H9 (cell line): ENCODE measurements at regions not wholly inside any gene's neighbourhood (a gene's known extent, or its start where the extent isn't known, plus 50 kb on each side); places are given as distances from the start of the nearest gene placed in this dataset.

Source experiments
- DNase-seq: peaks from one replicate; pipeline ENCODE4 v3.0.0-alpha.2; 2017
- H2AFZ ChIP-seq: one replicate; pipeline ENCODE4 v1.6.1; 2013; ENCODE audit warnings: mild to moderate bottlenecking, low read length, control low read depth, moderate library complexity
- H2AK5ac ChIP-seq: 2 replicates; pipeline ENCODE4 v1.6.1; 2013; ENCODE audit warnings: low read length, control low read depth, mixed read lengths; ENCODE audit not compliant: insufficient read length
- H2BK120ac ChIP-seq: one replicate; pipeline ENCODE4 v1.6.1; 2013; ENCODE audit warnings: low read depth, mild to moderate bottlenecking, low read length, control low read depth, inconsistent platforms; ENCODE audit not compliant: poor library complexity, severe bottlenecking
- H2BK12ac ChIP-seq: 2 replicates; pipeline ENCODE4 v1.6.1; 2013; ENCODE audit warnings: low read length, control low read depth, mixed read lengths, low read depth; ENCODE audit not compliant: insufficient read length
- H2BK15ac ChIP-seq: 2 replicates; pipeline ENCODE4 v1.6.1; 2013; ENCODE audit warnings: low read depth, low read length, control low read depth
- H2BK20ac ChIP-seq: one replicate; pipeline ENCODE4 v1.6.1; 2013; ENCODE audit warnings: low read depth, mild to moderate bottlenecking, low read length, control low read depth, inconsistent platforms; ENCODE audit not compliant: poor library complexity, severe bottlenecking
- H2BK5ac ChIP-seq: 2 replicates; pipeline ENCODE4 v1.6.1; 2013; ENCODE audit warnings: low read length, control low read depth, mixed read lengths; ENCODE audit not compliant: insufficient read length
- H3K14ac ChIP-seq: 2 replicates; pipeline ENCODE4 v1.6.1; 2013; ENCODE audit warnings: low read length, control low read depth; ENCODE audit not compliant: insufficient read depth
- H3K18ac ChIP-seq: 2 replicates; pipeline ENCODE4 v1.6.1; 2013; ENCODE audit warnings: low read depth, mild to moderate bottlenecking, mixed read lengths, low read length, control low read depth; ENCODE audit not compliant: insufficient read length
- H3K23ac ChIP-seq: 2 replicates; pipeline ENCODE4 v1.6.1; 2013; ENCODE audit warnings: low read length, control low read depth, mixed read lengths, low read depth; ENCODE audit not compliant: insufficient read length
- H3K23me2 ChIP-seq: 2 replicates; pipeline ENCODE4 v1.6.1; 2013; ENCODE audit warnings: low read depth, mild to moderate bottlenecking, mixed read lengths, low read length, control low read depth; ENCODE audit not compliant: insufficient read length, poor library complexity, severe bottlenecking
- H3K27ac ChIP-seq: 2 replicates; pipeline ENCODE4 v1.5.1; 2013; ENCODE audit warnings: low read length, control low read depth, mixed read lengths, low read depth; ENCODE audit not compliant: insufficient read length
- H3K27me3 ChIP-seq: 2 replicates; pipeline ENCODE4 v1.6.1; 2013; ENCODE audit warnings: low read length, control low read depth, inconsistent platforms; ENCODE audit not compliant: insufficient read depth
- H3K4ac ChIP-seq: 2 replicates; pipeline ENCODE4 v1.6.1; 2013; ENCODE audit warnings: low read depth, mild to moderate bottlenecking, control low read depth, inconsistent platforms, low read length, moderate library complexity
- H3K4me1 ChIP-seq: 2 replicates; pipeline ENCODE4 v1.6.1; 2013; ENCODE audit warnings: low read length, control low read depth, inconsistent platforms; ENCODE audit not compliant: insufficient read depth
- H3K4me2 ChIP-seq: 2 replicates; pipeline ENCODE4 v1.6.1; 2013; ENCODE audit warnings: low read length, control low read depth, mixed read lengths; ENCODE audit not compliant: insufficient read length, insufficient read depth
- H3K56ac ChIP-seq: 2 replicates; pipeline ENCODE4 v1.6.1; 2013; ENCODE audit warnings: low read depth, mild to moderate bottlenecking, mixed read lengths, low read length, control low read depth; ENCODE audit not compliant: insufficient read length
- H3K79me1 ChIP-seq: 2 replicates; pipeline ENCODE4 v1.6.1; 2013; ENCODE audit warnings: low read depth, mild to moderate bottlenecking, moderate library complexity, low read length, control low read depth, inconsistent platforms; ENCODE audit not compliant: insufficient read depth, poor library complexity, severe bottlenecking
- H3K79me2 ChIP-seq: 2 replicates; pipeline ENCODE4 v1.6.1; 2013; ENCODE audit warnings: low read length, control low read depth, inconsistent platforms; ENCODE audit not compliant: insufficient read depth
- H3K9ac ChIP-seq: 2 replicates; pipeline ENCODE4 v1.6.1; 2013; ENCODE audit warnings: low read length, control low read depth, mixed read lengths; ENCODE audit not compliant: insufficient read length; ENCODE audit errors: extremely low read depth
- H3K9me3 ChIP-seq: one replicate; pipeline ENCODE4 v1.6.1; 2013; ENCODE audit warnings: low read depth, low read length, inconsistent platforms; ENCODE audit not compliant: control insufficient read depth
- H3T11ph ChIP-seq: one replicate; pipeline ENCODE4 v1.6.1; 2013; ENCODE audit warnings: mild to moderate bottlenecking, low read length, control low read depth, inconsistent platforms
- H4K20me1 ChIP-seq: one replicate; pipeline ENCODE4 v1.6.1; 2013; ENCODE audit not compliant: control insufficient read depth, insufficient read length, insufficient read depth
- H4K5ac ChIP-seq: 2 replicates; pipeline ENCODE4 v1.6.1; 2013; ENCODE audit warnings: low read depth, mild to moderate bottlenecking, mixed read lengths, low read length, control low read depth; ENCODE audit not compliant: insufficient read length
- H4K8ac ChIP-seq: replicated peaks from 2 replicates; pipeline ENCODE4 v1.6.1; 2013; ENCODE audit warnings: low read length, control low read depth, mixed read lengths, low read depth; ENCODE audit not compliant: insufficient read length
- H4K91ac ChIP-seq: 2 replicates; pipeline ENCODE4 v1.6.1; 2013; ENCODE audit warnings: low read depth, mild to moderate bottlenecking, moderate library complexity, mixed read lengths, low read length, control low read depth; ENCODE audit not compliant: insufficient read length
- H3K27ac Mint-ChIP-seq, 3 experiments: 2 replicates in 2 of 3; 3 replicates in 1 of 3; pipeline ENCODE4 v1.8.0; 2020 to 2021; ENCODE audit warnings: mixed read lengths in 3 of 3, mild to moderate bottlenecking in 1 of 3, moderate library complexity in 1 of 3
- H3K27me3 Mint-ChIP-seq: 2 replicates; pipeline ENCODE4 v1.8.0; 2021; ENCODE audit warnings: low read depth, mild to moderate bottlenecking, moderate library complexity, mixed read lengths
- H3K36me3 Mint-ChIP-seq, 3 experiments: 2 replicates in 2 of 3; 3 replicates in 1 of 3; pipeline ENCODE4 v1.8.0; 2020 to 2021; ENCODE audit warnings: low read depth in 3 of 3, mixed read lengths in 3 of 3; ENCODE audit not compliant: insufficient read depth in 1 of 3
- H3K4me1 Mint-ChIP-seq, 2 experiments: 2 replicates each; pipeline ENCODE4 v1.8.0; 2020; ENCODE audit warnings: mixed read lengths in 2 of 2
- H3K4me3 Mint-ChIP-seq, 2 experiments: 2 replicates in 1 of 2; 3 replicates in 1 of 2; pipeline ENCODE4 v1.8.0; 2020 to 2021; ENCODE audit warnings: mild to moderate bottlenecking in 2 of 2, mixed read lengths in 2 of 2, moderate library complexity in 1 of 2
- H3K9me3 Mint-ChIP-seq, 2 experiments: 2 replicates in 1 of 2; 3 replicates in 1 of 2; pipeline ENCODE4 v1.8.0; 2020; ENCODE audit warnings: mild to moderate bottlenecking in 2 of 2, mixed read lengths in 2 of 2, moderate library complexity in 1 of 2
- CTCF ChIP-seq: fragments of 200-600 bp; sonication (generic); conservative IDR thresholded peaks from 3 replicates; pipeline ENCODE4 v1.8.0; 2021; ENCODE audit warnings: antibody characterized with exemption, mild to moderate bottlenecking

DNA sequence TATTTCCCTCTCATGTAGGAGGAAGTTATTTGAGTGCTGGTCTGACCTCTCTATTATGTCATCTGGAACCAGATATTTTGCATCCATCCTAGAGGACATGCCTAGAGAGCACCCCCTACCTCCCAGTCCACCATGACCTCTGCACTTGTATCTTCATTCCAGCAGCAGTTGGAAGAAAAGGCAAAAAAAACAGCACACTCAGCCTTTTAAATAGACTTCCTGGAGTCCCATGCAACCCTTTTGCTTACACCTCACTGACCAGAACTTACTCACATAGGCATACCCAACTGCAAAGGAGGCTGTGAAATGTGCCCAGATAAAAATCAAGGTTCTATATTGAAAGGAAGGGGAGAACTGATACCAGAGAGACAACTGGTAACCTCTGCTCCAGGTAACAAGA, 92.3 kb upstream of the FHIT start:
- Histone ChIP-seq H3K18ac (no peak overlapping the region), H3K4me2 (no peak overlapping the region), H2AFZ (no peak overlapping the region), H3K27ac (no peak overlapping the region), H3K23me2 (no peaks in the 10 kb centered on the region), H2AK5ac (no peak overlapping the region), H3K9ac (no peak overlapping the region), H2BK15ac (no peak overlapping the region), H3K56ac (no peak overlapping the region), H4K20me1 (no peaks in the 10 kb centered on the region), H3K23ac (no peak overlapping the region), H3K14ac (no peak overlapping the region), H3K9me3 (no peaks in the 10 kb centered on the region), H3K79me2 (no peaks in the 10 kb centered on the region), H4K8ac (no peak overlapping the region), H4K5ac (no peak overlapping the region), H3K4ac (no peak overlapping the region), H3K4me1 (no peaks in the 10 kb centered on the region), H2BK20ac (no peak overlapping the region), H3K79me1 (no peaks in the 10 kb centered on the region), H2BK12ac (no peak overlapping the region), H2BK5ac (no peak overlapping the region), H2BK120ac (no peak overlapping the region), H3K27me3 (no peaks in the 10 kb centered on the region), H4K91ac (no peak overlapping the region), H3T11ph (no peak overlapping the region)
- Mint-ChIP-seq H3K27me3 (no peaks in the 10 kb centered on the region), H3K9me3 (peaks cover 2% of the 10 kb centered on the region in 2 experiments; a peak in 4 of 5 replicates), H3K36me3 (peaks cover 0 to 3% (median 1%) of the 10 kb centered on the region in 3 experiments; a peak in 6 of 7 replicates), H3K4me1 (peaks cover 6 to 9% of the 10 kb centered on the region in 2 experiments), H3K4me3 (no peak overlapping the region), H3K27ac (no peak overlapping the region; a peak in 1 of 7 replicates)
- DNase-seq = no peak
- no peak for TF ChIP-seq CTCF
